NCI-H748 (cell line): ENCODE measurements at regions not wholly inside any gene's neighbourhood (a gene's known extent, or its start where the extent isn't known, plus 50 kb on each side); places are given as distances from the start of the nearest gene placed in this dataset.
"Not testable (repeated sequence)": the region's sequence is repeated elsewhere in the genome, so short reads cannot be mapped to it uniquely, and the experiment has no call there.

Source experiments
- DNase-seq: peaks from one replicate; lab custom pipeline; 2025; ENCODE audit not compliant: unreplicated experiment; lab: John Stamatoyannopoulos, UW

- DNase-seq: no peak
Observed at GRCh38 chr7:68564306-68565135, 1033.8 kb upstream of the AUTS2 start.

GRCh38 chr7:68571286-68571685, 1027.0 kb upstream of the AUTS2 start:
- no peak for DNase-seq

DNA sequence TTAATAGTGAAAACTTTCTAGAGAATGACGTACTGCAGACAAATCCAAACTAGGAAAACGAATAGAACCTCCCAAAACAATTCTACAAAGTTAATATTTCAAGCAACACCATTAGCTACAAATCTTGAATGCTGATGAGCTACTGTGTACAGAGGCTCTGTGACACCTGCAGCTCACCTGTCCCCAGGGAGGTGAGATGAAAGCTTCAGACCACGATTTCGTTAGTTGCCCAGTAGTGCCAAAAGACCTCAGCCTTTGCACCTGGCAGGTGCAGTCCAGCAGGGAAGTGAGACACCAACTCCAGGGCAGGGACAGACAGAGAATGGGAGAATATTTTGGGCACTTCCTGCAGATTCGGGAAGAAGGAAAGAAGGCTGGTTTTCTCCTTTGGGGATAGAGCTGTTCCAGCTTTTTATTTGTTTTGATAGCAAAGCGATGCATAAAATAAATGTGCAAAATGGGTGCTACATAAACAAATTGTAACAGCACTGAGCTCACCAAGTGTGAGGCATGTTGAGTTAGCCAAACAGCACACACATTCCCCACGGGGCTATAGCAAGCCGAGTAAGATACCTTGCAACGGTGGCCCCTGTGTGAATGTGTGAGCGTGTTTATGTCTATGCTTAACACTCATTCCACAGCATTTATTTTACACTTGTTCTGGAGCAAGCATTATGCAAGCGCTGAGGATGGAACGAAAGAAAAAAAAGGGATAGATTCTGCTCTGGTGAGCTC, 1024.8 kb upstream of the AUTS2 start:
- peak; percentile 92 for DNase-seq

- DNase-seq: no peak
Observed at GRCh38 chr7:68576366-68576765, 1021.9 kb upstream of the AUTS2 start.

DNA sequence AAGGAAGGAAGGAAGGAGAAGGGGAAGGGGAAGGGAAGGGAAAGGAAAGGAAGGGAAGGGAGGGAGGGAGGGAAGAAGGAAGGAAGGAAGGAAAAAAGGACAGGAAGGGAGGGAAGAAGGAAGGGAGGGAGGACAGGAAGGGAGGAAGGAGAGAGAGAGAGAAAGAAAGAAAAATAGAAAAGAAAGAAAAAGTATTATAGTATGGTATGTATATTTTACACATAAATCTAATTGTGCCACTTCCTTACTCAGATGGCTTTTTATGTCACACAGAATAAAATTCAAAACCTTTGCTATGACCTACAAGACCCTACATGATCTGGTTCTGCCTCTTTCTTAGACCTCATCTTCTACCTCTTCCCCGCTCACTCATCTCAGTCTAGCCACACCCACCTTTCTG, 1016.9 kb upstream of the AUTS2 start:
- DNase-seq: no peak

GRCh38 chr7:68587599-68587998, 1010.7 kb upstream of the AUTS2 start:
- no peak for DNase-seq

DNA sequence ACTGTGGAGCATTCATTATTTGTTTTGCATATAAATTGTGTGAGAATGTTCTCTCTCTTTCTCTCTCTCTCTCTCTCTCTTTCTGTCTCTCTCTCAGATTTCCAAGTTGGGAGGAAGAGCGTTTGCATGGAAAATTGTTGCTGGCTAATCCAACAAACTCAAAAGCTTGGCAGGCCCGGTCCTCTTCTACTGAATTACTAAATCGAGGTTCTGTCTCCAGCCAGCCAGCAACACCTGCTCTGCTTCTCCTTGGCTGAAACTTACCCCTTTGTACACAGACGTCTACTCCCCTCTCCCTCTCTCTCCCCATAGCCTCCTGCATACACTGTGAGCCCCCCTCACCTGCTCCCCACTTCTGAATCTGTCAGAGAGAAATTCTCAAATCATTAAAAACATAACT, 996.4 kb upstream of the AUTS2 start:
- no peak for DNase-seq

DNA sequence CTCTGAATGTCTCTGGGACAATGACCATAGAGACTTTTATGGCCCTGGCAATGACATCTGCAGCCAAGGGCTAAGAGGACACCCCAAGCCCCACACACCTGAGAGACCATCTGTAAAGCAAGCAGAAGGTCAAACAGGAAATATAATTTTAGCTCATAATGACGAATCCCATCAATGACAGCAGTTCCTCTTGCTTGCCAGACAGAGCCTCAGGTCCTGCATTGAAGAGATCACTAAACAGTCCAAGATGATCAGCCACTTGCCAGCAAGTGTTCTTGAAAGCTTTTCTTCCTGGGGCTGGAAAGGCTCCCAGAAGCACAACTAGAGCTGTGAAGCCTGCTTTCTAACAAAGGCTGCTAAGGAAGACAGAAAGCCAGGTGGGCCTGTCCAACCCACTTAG, 993.7 kb upstream of the AUTS2 start:
- DNase-seq: no peak

DNA sequence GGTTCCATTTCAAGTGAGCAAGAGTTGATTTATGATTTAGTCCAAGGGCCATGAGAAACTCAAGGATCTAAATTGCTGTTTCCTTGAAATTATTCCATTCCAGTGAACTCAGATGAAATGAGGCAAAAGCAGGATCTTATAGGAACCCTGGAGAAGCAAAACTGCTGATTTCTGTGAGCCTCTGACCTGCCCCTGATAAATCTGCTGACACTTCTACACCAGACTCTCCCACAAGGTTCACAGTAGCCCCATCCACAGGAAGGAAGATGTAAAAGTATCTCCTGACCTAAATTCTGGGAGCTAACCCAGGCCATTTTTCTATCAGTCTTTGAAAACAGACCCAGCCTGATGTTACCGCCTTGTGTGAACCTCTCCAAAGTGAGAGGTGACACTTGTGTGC, 987.6 kb upstream of the AUTS2 start:
- DNase-seq: no peak

DNA sequence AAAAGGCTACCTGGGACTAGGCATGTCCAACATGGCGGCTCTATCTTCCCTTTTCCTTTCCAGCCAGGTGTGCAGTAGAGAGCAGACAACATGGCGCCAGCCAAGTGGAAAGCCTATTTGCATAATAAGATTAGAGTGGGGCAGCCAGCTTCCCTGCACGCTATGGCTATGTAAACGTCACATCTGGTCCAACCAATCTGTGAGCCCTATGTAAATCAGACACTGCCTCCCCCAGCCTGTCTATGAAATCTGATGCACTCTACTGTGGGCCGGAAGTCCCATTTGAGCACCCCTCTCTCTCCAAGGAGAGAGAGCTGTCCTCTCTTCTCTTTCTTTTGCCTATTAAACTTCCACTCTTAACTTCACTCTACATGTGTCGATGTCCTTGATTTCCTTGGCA, 984.9 kb upstream of the AUTS2 start:
- peak; percentile 61 for DNase-seq

DNA sequence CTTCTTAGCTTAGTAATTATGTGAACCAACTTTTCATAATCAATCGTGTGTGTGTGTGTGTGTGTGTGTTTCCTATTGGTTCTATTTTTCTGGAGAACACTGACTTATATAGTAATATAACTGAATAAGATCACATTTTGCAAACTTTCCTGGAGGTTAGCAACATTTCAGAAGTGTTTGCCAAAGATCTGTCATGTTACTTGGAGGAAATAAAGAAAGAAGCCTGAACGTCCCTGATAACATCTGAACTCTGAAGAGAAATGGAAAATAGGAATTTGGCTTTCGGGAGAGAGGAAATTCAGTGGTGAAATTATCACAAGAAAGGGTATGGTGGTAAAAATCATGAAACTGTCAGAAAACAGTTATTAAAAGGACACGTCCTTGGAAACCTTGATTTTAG, 984.4 kb upstream of the AUTS2 start:
- no peak for DNase-seq

DNA sequence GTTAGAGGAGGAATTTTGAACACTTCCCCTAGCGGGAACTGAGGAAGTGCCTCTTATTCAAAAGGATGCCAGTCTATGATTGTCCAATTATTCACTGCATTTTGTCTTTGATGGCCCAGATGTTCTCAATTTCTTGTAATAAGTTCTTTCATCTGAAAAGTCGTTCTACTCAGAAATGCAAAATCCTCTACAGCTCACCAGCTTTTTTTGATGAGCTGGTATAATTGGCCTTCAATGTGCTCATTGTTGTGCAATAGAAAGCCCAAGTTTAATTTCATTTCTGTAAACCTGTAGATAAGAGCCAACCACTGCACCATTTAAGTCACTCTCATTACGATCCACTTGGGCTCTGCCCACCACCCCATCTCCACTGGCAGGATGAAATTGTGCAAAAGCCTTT, 978.7 kb upstream of the AUTS2 start:
- no peak for DNase-seq

- DNase-seq: peak; percentile 87
Observed at GRCh38 chr7:68622500-68622899, 975.8 kb upstream of the AUTS2 start.

GRCh38 chr7:68623030-68623429, 975.2 kb upstream of the AUTS2 start:
- peak; percentile 44 for DNase-seq

- DNase-seq: no peak
Observed at GRCh38 chr7:68627247-68627864, 970.9 kb upstream of the AUTS2 start.

- not testable (repeated sequence) for DNase-seq
Observed at GRCh38 chr7:68630914-68631313, 967.4 kb upstream of the AUTS2 start.

DNA sequence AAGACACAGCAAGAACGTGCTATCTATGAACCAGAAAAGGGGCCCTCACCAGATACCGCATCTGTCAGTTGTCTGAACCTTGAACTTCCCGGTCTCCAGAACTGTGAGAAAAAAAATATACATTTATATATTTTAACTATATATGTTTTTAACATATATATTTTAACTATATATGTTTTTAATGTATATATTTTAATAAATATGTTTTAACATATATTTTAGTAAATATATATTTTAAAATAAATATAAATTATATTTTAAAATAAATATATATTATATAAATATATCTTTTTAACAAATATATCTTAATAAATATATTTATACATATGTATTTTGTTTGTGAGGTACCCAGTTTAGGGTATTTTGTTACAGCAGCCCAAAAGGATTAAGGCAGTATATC, 958.2 kb upstream of the AUTS2 start:
- DNase-seq: no peak

DNA sequence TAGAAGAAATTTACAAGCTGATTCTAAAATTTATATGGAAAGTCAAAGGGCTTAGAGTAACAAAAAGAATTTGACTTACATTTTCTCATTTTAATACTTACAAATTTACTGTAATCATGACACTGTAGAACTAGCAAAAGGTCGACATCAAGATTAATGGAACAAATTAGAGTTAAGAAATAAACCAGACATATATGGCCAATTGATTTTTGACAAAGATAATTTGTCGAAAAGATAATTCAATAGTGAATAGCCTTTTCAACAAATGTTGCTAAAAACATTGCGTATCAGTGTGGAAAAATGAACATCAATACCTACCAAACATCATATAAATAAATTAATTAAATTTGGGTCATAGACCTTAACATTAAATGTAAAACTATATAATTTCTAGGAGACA, 955.5 kb upstream of the AUTS2 start:
- no peak for DNase-seq

DNA sequence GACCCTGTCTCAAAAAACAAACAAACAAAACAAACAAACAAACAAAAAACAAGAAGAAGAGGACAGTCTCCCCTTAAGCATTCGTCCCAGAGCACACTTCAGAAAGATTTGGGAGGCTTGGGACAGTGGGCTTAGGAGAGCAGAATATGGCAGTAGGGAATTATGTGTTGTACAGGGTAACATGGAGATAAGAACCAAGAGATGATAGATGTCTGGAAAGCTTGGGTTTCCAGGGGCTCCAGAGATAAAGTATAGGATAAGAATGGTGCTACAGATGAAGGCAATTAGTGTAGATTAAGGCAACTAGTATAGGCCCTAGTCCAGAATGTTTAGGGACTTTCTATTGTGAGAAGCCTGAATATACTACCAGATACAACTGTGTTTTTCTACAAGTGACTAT, 934.9 kb upstream of the AUTS2 start:
- DNase-seq: no peak

GRCh38 chr7:68671046-68671445, 927.2 kb upstream of the AUTS2 start:
- no peak for DNase-seq

GRCh38 chr7:68671671-68672070, 926.6 kb upstream of the AUTS2 start:
- DNase-seq: no peak

- no peak for DNase-seq
Observed at GRCh38 chr7:68674826-68675225, 923.4 kb upstream of the AUTS2 start.
